Activated CD8-positive, alpha-beta T cell treated with anti-CD3 and anti-CD28 coated beads, Interleukin-2, amount 10 ng/mL, durations not matched to agents 7 days and 5 days (primary cell): ENCODE measurements at regions not wholly inside any gene's neighbourhood (a gene's known extent, or its start where the extent isn't known, plus 50 kb on each side); places are given as distances from the start of the nearest gene placed in this dataset.

Experiments used
- ATAC-seq: fragments of 150-1000 bp; cut with Tn5 transposase; one replicate; pipeline ENCODE4 v1.10.0; 2021; ENCODE audit warnings: moderate library complexity
- CTCF ChIA-PET: fragments of 350-600 bp; sonication (Branson Sonifier 250); formaldehyde crosslinking; loops from one replicate; lab custom pipeline; 2021; ENCODE audit warnings: antibody characterized with exemption; lab: Charles Lee
- POLR2A ChIA-PET: fragments of 350-600 bp; sonication (Branson Sonifier 250); formaldehyde crosslinking; loops from one replicate; lab custom pipeline; 2021; ENCODE audit warnings: antibody characterized with exemption; lab: Charles Lee
- DNase-seq: peaks from one replicate; pipeline ENCODE4 v3.0.0-alpha.2; 2020
- H3K27ac Mint-ChIP-seq: one replicate; pipeline ENCODE4 v1.8.0; 2021; ENCODE audit warnings: mild to moderate bottlenecking, mixed read lengths
- H3K27me3 Mint-ChIP-seq: one replicate; pipeline ENCODE4 v1.8.0; 2021; ENCODE audit warnings: low read depth, mixed read lengths
- H3K36me3 Mint-ChIP-seq: one replicate; pipeline ENCODE4 v1.8.0; 2021; ENCODE audit warnings: low read depth, mixed read lengths
- H3K4me1 Mint-ChIP-seq: one replicate; pipeline ENCODE4 v1.8.0; 2021; ENCODE audit warnings: low read depth, mixed read lengths
- H3K4me3 Mint-ChIP-seq: one replicate; pipeline ENCODE4 v1.8.0; 2021; ENCODE audit warnings: mild to moderate bottlenecking, mixed read lengths
- H3K9me3 Mint-ChIP-seq: one replicate; pipeline ENCODE4 v1.8.0; 2022; ENCODE audit warnings: mixed read lengths; ENCODE audit not compliant: insufficient read depth

DNA sequence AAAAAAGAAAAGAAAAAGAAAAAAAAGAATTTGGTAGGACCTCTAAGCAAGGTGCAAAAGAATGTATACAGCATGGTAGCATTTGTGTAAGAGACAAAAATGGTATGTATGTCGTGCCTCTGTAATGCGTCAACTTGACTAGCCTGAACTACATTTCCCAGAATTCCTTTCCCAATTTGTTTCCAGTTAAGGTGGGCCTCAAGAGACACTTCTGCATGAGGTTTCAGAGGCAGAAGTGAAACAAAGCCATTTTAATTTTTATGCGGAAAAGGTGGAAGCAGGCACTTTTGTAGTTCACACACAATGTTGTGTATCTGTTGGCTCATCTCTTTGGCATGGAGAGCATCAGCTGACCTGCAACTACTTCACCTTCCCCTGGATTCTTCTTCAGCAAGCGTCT lies 56.5 kb upstream of the PAPOLG start:
- Mint-ChIP-seq H3K36me3 (no peaks in the 10 kb centered on the region), H3K4me1 (no peaks in the 10 kb centered on the region), H3K27me3 (no peaks in the 10 kb centered on the region), H3K4me3 (no peak overlapping the region), H3K9me3 (no peaks in the 10 kb centered on the region), H3K27ac (no peak overlapping the region)
- ATAC-seq (no peak), DNase-seq (no peak)
- CTCF ChIA-PET: no interaction called here
- POLR2A ChIA-PET: no interaction called here

DNA sequence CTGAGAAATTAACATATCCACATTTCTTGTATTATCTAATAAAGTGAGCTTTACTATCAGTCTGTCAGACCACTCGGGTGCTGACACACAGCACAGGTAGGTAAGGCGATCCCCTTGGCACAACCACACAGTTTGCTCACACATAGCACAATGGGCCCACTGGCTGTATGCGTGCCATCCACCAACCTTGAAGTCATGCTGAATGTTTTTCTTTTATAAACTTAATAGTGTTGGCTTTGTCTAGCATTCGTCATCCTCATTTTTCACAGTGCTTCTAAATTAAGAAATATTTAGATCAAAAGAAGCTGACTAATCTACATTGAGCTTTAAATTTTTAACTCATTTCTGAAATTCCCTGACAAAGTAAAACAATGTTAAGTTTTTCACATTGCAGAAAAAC lies 50.0 kb upstream of the PAPOLG start:
- H3K27ac Mint-ChIP-seq: no peak overlapping the region
- H3K36me3 Mint-ChIP-seq: no peaks in the 10 kb centered on the region
- peaks cover 3% of the 10 kb centered on the region for H3K4me1 Mint-ChIP-seq
- peaks cover 9% of the 10 kb centered on the region for H3K27me3 Mint-ChIP-seq
- CTCF ChIA-PET: interaction anchor here (1.0 to 7.4 kb wide), 10 partner anchors 9 to 293 kb away, joined by 3 to 74 read pairs (median 6); no protein-coding TSS in a partner anchor
- no peak for DNase-seq
- H3K4me3 Mint-ChIP-seq: no peak overlapping the region
- no peak for ATAC-seq
- H3K9me3 Mint-ChIP-seq: no peaks in the 10 kb centered on the region
- POLR2A ChIA-PET: no interaction called here
